Testis (tissue), 2 donors: ENCODE measurements at regions not wholly inside any gene's neighbourhood (a gene's known extent, or its start where the extent isn't known, plus 50 kb on each side); places are given as distances from the start of the nearest gene placed in this dataset.

Source experiments
- DNase-seq: peaks from one replicate; pipeline ENCODE4 v3.0.0-alpha.2; 2019
- H3K27ac ChIP-seq, 2 donors: fragments of 200-600 bp; sonication (generic); one replicate each; pipeline ENCODE4 v1.5.1; 2019
- H3K27me3 ChIP-seq: fragments of 200-600 bp; sonication (generic); one replicate; pipeline ENCODE4 v1.5.1; 2019
- H3K36me3 ChIP-seq: fragments of 200-600 bp; sonication (generic); one replicate; pipeline ENCODE4 v1.5.1; 2017; ENCODE audit warnings: low read depth; ENCODE audit errors: missing control alignments
- H3K4me1 ChIP-seq: fragments of 200-600 bp; sonication (generic); one replicate; pipeline ENCODE4 v1.5.1; 2019
- H3K4me3 ChIP-seq, 2 donors: fragments of 200-600 bp; sonication (generic); one replicate each; pipeline ENCODE4 v1.5.1; 2017 to 2019
- H3K9me3 ChIP-seq: fragments of 200-600 bp; sonication (generic); one replicate; pipeline ENCODE4 v1.5.1; 2017
- POLR2A ChIP-seq: fragments of 450-650 bp; IDR thresholded peaks from one replicate; pipeline ENCODE4 v1.6.1; 2017; ENCODE audit warnings: antibody characterized with exemption, mild to moderate bottlenecking, moderate library complexity
- WGBS, 2 donors: methylation state at CpG; one replicate each; pipeline ENCODE4 v1.1.5; 2018; 5-methylcytosine and 5-hydroxymethylcytosine counted together
- intact Hi-C: fragments of 100-400 bp; cut with DNase I; formaldehyde crosslinking; loops from one replicate; pipeline ENCODE4 v1.15.1; 2023; ENCODE audit warnings: low total_unique reads
- TF ChIP-seq, protein P1 (sequence below), 3 experiments: fragments of 450-650 bp in 2 of 3; fragments of 200-600 bp in 1 of 3; sonication (generic) in 1 of 3; IDR thresholded peaks; one replicate each; pipeline ENCODE4 v1.5.1; 2016 to 2019; ENCODE audit warnings: antibody characterized with exemption in 3 of 3, mild to moderate bottlenecking in 2 of 3, moderate library complexity in 1 of 3

DNA sequence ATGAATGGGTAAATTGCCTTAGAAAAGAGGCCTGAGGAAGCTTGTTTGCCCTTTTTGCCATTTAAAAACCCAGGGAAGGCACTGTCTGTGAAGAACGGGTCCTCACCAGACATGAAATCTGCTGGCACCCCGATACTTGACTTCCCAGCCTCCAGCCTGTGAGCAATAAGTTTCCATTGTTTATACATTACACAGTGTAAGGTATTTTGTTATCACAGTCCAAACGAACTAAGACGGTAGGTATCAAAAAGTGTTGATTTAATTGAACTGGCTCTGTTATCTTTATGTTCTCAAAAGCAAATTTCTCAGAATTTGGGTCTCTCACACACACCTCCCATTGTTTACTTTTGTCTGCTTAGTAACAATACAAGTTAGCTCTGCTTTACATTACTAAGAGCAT lies 181.1 kb upstream of the MARCKS start:
- DNase-seq = no peak
- H3K27ac ChIP-seq = no peak overlapping the region
- TF ChIP-seq POLR2A = no peak
- TF ChIP-seq, protein P1, sequence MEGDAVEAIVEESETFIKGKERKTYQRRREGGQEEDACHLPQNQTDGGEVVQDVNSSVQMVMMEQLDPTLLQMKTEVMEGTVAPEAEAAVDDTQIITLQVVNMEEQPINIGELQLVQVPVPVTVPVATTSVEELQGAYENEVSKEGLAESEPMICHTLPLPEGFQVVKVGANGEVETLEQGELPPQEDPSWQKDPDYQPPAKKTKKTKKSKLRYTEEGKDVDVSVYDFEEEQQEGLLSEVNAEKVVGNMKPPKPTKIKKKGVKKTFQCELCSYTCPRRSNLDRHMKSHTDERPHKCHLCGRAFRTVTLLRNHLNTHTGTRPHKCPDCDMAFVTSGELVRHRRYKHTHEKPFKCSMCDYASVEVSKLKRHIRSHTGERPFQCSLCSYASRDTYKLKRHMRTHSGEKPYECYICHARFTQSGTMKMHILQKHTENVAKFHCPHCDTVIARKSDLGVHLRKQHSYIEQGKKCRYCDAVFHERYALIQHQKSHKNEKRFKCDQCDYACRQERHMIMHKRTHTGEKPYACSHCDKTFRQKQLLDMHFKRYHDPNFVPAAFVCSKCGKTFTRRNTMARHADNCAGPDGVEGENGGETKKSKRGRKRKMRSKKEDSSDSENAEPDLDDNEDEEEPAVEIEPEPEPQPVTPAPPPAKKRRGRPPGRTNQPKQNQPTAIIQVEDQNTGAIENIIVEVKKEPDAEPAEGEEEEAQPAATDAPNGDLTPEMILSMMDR (IDR thresholded peaks at IDR 0.05) = no peak
- H3K36me3 ChIP-seq = no peaks in the 10 kb centered on the region
- WGBS, 2 donors = 72 to 80% methylated on average over 4 of the region's 4 CpGs
- peaks cover 4% of the 10 kb centered on the region for H3K4me1 ChIP-seq
- H3K4me3 ChIP-seq = no peak overlapping the region
- intact Hi-C loops = no loop called here
- H3K9me3 ChIP-seq = no peaks in the 10 kb centered on the region
- H3K27me3 ChIP-seq = no peaks in the 10 kb centered on the region

DNA sequence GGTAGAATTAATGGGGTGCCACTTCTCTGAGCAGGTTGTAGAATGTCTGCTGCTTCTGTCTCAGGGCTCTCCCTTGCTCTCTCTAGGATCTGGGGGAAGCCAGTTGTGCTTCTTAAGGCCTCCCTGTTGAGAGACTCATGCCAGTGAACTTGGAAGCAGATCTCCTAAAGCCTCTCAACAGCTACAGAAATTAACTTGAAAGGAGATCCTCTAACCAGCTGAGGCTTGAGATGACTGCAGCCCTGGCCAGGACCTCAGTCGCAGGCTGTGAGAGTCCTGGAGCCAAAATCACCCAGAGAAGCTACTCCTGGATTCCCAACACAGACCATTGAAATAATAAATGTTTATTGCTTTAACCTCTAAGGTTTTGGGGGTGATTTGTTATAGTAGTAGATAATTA lies 180.2 kb upstream of the MARCKS start:
- no peak overlapping the region for H3K27ac ChIP-seq
- intact Hi-C loops = no loop called here
- DNase-seq = no peak
- peaks cover 3% of the 10 kb centered on the region for H3K4me1 ChIP-seq
- WGBS, 2 donors = 86 to 92% methylated on average over 1 of the region's 1 CpG
- H3K36me3 ChIP-seq = no peaks in the 10 kb centered on the region
- no peak overlapping the region for H3K4me3 ChIP-seq
- TF ChIP-seq, protein P1 (IDR thresholded peaks at IDR 0.05) = no peak
- no peak for TF ChIP-seq POLR2A
- no peaks in the 10 kb centered on the region for H3K27me3 ChIP-seq
- H3K9me3 ChIP-seq = no peaks in the 10 kb centered on the region

DNA sequence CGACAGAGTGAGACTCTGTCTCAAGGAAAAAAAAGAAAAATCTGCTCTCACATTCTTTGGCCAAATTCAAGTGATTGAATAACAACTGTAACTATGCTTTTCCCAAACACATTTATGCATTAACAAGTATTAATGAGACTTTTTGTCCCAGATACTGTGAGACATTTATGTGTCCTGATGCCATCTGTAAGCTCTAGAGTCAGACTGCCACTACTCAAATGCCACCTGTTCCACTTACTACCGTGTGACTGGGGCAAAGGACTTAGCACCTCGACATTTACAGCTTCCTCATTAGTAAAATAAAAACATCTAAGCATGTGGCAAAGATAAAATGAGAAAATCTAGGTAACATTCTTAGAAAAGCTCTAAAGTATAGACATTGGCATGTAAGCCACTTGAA lies 178.1 kb upstream of the MARCKS start:
- intact Hi-C loops = no loop called here
- Histone ChIP-seq H3K9me3 (no peaks in the 10 kb centered on the region), H3K27me3 (no peaks in the 10 kb centered on the region), H3K4me1 (no peaks in the 10 kb centered on the region), H3K36me3 (no peaks in the 10 kb centered on the region), H3K4me3 (no peak overlapping the region), H3K27ac (no peak overlapping the region)
- no peak for DNase-seq
- WGBS, 2 donors = 79 to 85% methylated on average over 3 of the region's 3 CpGs
- TF ChIP-seq, protein P1 (IDR thresholded peaks at IDR 0.05) = no peak
- no peak for TF ChIP-seq POLR2A

DNA sequence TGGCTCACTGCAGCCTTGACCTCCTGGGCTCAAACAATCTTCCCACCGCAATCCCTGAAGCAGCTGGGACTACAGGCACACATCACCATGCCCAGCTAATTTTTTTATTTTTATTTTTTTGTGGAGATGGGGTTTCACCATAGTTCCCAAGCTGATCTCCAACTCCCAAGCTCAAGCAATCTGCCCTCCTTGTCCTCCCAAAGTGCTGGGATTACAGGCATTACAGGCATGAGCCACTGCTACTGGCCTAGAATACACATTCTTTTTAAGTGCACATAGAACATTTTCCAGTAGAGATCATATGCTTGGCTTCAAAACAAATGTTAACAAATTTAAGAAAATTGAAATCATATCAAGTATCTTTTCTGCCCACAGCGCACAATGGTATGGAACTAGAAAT lies 176.8 kb upstream of the MARCKS start:
- no peak for TF ChIP-seq POLR2A
- TF ChIP-seq, protein P1 (IDR thresholded peaks at IDR 0.05) = no peak
- no peak for DNase-seq
- no peaks in the 10 kb centered on the region for H3K4me1 ChIP-seq
- intact Hi-C loops = no loop called here
- H3K27me3 ChIP-seq = no peaks in the 10 kb centered on the region
- no peaks in the 10 kb centered on the region for H3K36me3 ChIP-seq
- 73 to 86% methylated on average over 2 of the region's 2 CpGs for whole genome bisulfite sequencing, 2 donors
- H3K4me3 ChIP-seq = no peak overlapping the region
- no peaks in the 10 kb centered on the region for H3K9me3 ChIP-seq
- H3K27ac ChIP-seq = no peak overlapping the region

DNA sequence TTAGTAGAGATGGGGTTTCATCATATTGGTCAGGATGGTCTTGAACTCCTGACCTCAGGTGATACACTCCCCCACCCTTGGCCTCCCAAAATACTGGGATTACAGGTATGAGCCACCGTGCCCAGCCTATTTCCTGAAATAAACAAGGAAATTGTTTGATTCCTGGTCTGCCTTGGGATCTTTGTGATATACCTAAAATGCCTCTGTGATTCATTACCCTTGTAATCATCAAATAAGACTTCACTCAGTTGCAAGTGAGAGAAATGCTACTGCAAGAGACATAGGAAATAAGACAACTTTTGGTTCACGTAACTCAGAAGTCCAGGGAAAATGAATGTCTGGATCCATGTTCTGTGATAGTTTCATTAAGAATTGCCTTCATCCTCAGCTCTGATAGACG lies 173.2 kb upstream of the MARCKS start:
- Histone ChIP-seq H3K4me1 (no peaks in the 10 kb centered on the region), H3K27me3 (no peaks in the 10 kb centered on the region), H3K27ac (no peak overlapping the region), H3K36me3 (no peaks in the 10 kb centered on the region), H3K9me3 (no peaks in the 10 kb centered on the region), H3K4me3 (no peak overlapping the region)
- no peak for TF ChIP-seq POLR2A
- TF ChIP-seq, protein P1 (IDR thresholded peaks at IDR 0.05) = no peak
- WGBS, 2 donors = 90 to 92% methylated on average over 3 of the region's 3 CpGs
- DNase-seq = no peak
- intact Hi-C loops = no loop called here
